ENCODE measurements at regions not wholly inside any gene's neighbourhood (a gene's known extent, or its start where the extent isn't known, plus 50 kb on each side); places are given as distances from the start of the nearest gene placed in this dataset.

DNA sequence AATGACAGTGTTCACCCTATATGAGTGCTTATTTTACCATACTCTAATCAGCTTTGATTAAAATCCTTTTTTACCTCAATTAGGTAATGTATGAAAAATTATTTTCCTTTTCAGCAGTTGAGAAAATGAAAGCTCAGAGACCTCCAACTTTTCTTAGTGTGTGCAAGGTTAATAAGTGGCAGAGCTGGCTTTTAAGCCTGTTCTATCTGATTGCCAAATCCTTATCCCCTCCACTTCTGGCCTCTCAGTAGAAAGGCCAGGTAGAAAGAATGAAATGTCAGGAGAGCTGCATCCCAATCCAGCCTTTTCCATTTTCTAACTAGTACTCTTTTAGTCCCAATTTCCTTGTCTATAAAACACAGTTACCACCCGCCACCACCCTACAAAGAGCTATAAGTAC is 67.6 kb upstream of the LCLAT1 start:
- no peaks in the 10 kb centered on the region for H3K36me3 Mint-ChIP-seq
- no peak overlapping the region for H3K4me3 Mint-ChIP-seq

DNA sequence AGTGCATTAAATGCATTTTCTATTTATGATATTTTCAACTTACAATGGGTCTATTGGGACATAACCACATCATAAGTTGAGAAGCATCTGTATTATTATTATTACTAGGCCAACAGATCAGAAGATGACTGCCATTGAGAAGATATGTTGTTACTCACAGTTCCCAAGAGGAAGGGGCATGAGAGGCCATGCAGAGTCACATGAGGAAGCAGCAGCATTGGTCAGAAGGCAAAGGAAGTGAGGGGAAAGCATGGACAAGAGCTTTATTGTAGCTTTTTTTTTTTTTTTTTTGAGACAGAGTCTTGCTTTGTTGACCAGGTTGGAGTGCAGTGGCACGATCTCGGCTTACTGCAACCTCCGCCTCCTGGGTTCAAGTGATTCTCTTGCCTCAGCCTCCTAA is 66.2 kb upstream of the LCLAT1 start:
- Mint-ChIP-seq H3K36me3 (no peaks in the 10 kb centered on the region), H3K4me1 (no peaks in the 10 kb centered on the region), H3K27ac (no peak overlapping the region), H3K27me3 (ENCODE audit: insufficient read depth, low read depth) (peaks cover 3% of the 10 kb centered on the region), H3K9me3 (no peaks in the 10 kb centered on the region), H3K4me3 (no peak overlapping the region)
- no peak overlapping the region for H3K4me3 ChIP-seq
- no peak overlapping the region for H3K9ac ChIP-seq
- H2AFZ ChIP-seq (replicated peaks): no peak overlapping the region
- no peaks in the 10 kb centered on the region for H3K27me3 ChIP-seq
- no peaks in the 10 kb centered on the region for H3F3A ChIP-seq (ENCODE audit: low read depth)
- H3K27ac ChIP-seq: no peak overlapping the region
- H3K4me1 ChIP-seq: no peaks in the 10 kb centered on the region
- no peaks in the 10 kb centered on the region for H3K36me3 ChIP-seq
- H4K20me1 ChIP-seq (ENCODE audit: low read depth): peaks cover 8% of the 10 kb centered on the region
- no peaks in the 10 kb centered on the region for H3K9me3 ChIP-seq (ENCODE audit: low read depth)
- no peak for DNase-seq (ENCODE audit: low spot score)
- no peak overlapping the region for H3K4me2 ChIP-seq
- no peak for TF ChIP-seq EZH2phosphoT487 (IDR thresholded peaks at IDR 0.05)
- no peak for TF ChIP-seq CTCF (IDR thresholded peaks at IDR 0.05)
- no peak for TF ChIP-seq EZH2 (IDR thresholded peaks at IDR 0.05)
- H3K79me2 ChIP-seq (ENCODE audit: low read depth): no peaks in the 10 kb centered on the region

More for the DNA sequence above, 67.6 kb upstream of the LCLAT1 start:
- H3K27ac Mint-ChIP-seq: no peak overlapping the region
- no peaks in the 10 kb centered on the region for H3K9me3 Mint-ChIP-seq
- peaks cover 7% of the 10 kb centered on the region for H3K27me3 Mint-ChIP-seq (ENCODE audit: insufficient read depth, low read depth)
- TF ChIP-seq EZH2 (IDR thresholded peaks at IDR 0.05): no peak
- no peak for TF ChIP-seq CTCF (IDR thresholded peaks at IDR 0.05)
- no peak for TF ChIP-seq EZH2phosphoT487 (IDR thresholded peaks at IDR 0.05)
- Histone ChIP-seq H3K36me3 (no peaks in the 10 kb centered on the region), H3K27me3 (no peaks in the 10 kb centered on the region), H3K4me3 (no peak overlapping the region), H4K20me1 (ENCODE audit: low read depth) (peaks cover under 1% of the 10 kb centered on the region), H3K79me2 (ENCODE audit: low read depth) (no peaks in the 10 kb centered on the region), H3F3A (ENCODE audit: low read depth) (no peaks in the 10 kb centered on the region), H3K9me3 (ENCODE audit: low read depth) (no peaks in the 10 kb centered on the region), H3K9ac (no peak overlapping the region), H2AFZ (replicated peaks) (no peak overlapping the region), H3K4me2 (no peak overlapping the region), H3K27ac (no peak overlapping the region), H3K4me1 (no peaks in the 10 kb centered on the region)
- H3K4me1 Mint-ChIP-seq: no peaks in the 10 kb centered on the region
- no peak for DNase-seq (ENCODE audit: low spot score)

GRCh38 chr2:30382162-30382783 is 64.8 kb upstream of the LCLAT1 start:
- Mint-ChIP-seq H3K4me3 (no peak overlapping the region), H3K36me3 (no peaks in the 10 kb centered on the region), H3K4me1 (no peaks in the 10 kb centered on the region), H3K27me3 (ENCODE audit: insufficient read depth, low read depth) (peaks cover 3% of the 10 kb centered on the region), H3K27ac (no peak overlapping the region), H3K9me3 (no peaks in the 10 kb centered on the region)
- TF ChIP-seq EZH2phosphoT487 (IDR thresholded peaks at IDR 0.05): no peak
- TF ChIP-seq CTCF (IDR thresholded peaks at IDR 0.05): no peak
- TF ChIP-seq EZH2 (IDR thresholded peaks at IDR 0.05): no peak
- no peak overlapping the region for H3K9ac ChIP-seq
- no peaks in the 10 kb centered on the region for H3K79me2 ChIP-seq (ENCODE audit: low read depth)
- H3K4me1 ChIP-seq: no peaks in the 10 kb centered on the region
- H3K9me3 ChIP-seq (ENCODE audit: low read depth): no peaks in the 10 kb centered on the region
- no peak for DNase-seq (ENCODE audit: low spot score)
- no peaks in the 10 kb centered on the region for H3K36me3 ChIP-seq
- H2AFZ ChIP-seq (replicated peaks): no peak overlapping the region
- no peak overlapping the region for H3K4me3 ChIP-seq
- no peak overlapping the region for H3K4me2 ChIP-seq
- no peaks in the 10 kb centered on the region for H3K27me3 ChIP-seq
- no peak overlapping the region for H3K27ac ChIP-seq
- H3F3A ChIP-seq (ENCODE audit: low read depth): no peaks in the 10 kb centered on the region
- peaks cover 8% of the 10 kb centered on the region for H4K20me1 ChIP-seq (ENCODE audit: low read depth)
